ENCODE measurements at regions not wholly inside any gene's neighbourhood (a gene's known extent, or its start where the extent isn't known, plus 50 kb on each side); places are given as distances from the start of the nearest gene placed in this dataset.

DNA sequence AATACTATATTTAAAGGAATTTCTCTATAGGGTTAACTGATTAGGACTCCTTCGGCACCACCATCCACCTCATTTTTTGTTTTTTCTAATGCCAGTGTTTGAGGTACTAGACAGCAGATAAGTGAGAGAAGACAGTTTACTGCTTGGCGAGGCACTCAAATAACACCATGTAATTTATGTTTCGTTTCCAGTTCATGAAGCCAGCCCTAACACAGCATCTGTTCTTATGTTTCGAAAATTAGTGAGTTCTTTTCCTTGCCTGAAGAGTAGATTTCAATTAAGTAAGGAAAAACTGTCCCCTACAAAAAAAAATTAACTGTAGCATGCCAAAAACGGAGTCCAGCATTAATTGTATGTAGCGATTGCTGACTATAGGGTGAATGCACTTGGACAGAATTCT lies 409.1 kb downstream of the TBC1D4 start:
- TF ChIP-seq CTCF (IDR thresholded peaks at IDR 0.05) (no peak), POLR2AphosphoS5 (IDR thresholded peaks at IDR 0.05; ENCODE audit: low read depth, low read length) (no peak), SIN3A (IDR thresholded peaks at IDR 0.05; ENCODE audit: borderline replicate concordance, insufficient read depth, low read depth, low read length) (no peak)
- TF ChIP-seq, protein P1, sequence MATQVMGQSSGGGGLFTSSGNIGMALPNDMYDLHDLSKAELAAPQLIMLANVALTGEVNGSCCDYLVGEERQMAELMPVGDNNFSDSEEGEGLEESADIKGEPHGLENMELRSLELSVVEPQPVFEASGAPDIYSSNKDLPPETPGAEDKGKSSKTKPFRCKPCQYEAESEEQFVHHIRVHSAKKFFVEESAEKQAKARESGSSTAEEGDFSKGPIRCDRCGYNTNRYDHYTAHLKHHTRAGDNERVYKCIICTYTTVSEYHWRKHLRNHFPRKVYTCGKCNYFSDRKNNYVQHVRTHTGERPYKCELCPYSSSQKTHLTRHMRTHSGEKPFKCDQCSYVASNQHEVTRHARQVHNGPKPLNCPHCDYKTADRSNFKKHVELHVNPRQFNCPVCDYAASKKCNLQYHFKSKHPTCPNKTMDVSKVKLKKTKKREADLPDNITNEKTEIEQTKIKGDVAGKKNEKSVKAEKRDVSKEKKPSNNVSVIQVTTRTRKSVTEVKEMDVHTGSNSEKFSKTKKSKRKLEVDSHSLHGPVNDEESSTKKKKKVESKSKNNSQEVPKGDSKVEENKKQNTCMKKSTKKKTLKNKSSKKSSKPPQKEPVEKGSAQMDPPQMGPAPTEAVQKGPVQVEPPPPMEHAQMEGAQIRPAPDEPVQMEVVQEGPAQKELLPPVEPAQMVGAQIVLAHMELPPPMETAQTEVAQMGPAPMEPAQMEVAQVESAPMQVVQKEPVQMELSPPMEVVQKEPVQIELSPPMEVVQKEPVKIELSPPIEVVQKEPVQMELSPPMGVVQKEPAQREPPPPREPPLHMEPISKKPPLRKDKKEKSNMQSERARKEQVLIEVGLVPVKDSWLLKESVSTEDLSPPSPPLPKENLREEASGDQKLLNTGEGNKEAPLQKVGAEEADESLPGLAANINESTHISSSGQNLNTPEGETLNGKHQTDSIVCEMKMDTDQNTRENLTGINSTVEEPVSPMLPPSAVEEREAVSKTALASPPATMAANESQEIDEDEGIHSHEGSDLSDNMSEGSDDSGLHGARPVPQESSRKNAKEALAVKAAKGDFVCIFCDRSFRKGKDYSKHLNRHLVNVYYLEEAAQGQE (IDR thresholded peaks at IDR 0.05; ENCODE audit: insufficient read depth in 1 of 2, low read depth in 2 of 2, low read length in 1 of 2), result no peak

All from Panc1 (cell line).